ENCODE measurements at regions not wholly inside any gene's neighbourhood (a gene's known extent, or its start where the extent isn't known, plus 50 kb on each side); places are given as distances from the start of the nearest gene placed in this dataset.

DNA sequence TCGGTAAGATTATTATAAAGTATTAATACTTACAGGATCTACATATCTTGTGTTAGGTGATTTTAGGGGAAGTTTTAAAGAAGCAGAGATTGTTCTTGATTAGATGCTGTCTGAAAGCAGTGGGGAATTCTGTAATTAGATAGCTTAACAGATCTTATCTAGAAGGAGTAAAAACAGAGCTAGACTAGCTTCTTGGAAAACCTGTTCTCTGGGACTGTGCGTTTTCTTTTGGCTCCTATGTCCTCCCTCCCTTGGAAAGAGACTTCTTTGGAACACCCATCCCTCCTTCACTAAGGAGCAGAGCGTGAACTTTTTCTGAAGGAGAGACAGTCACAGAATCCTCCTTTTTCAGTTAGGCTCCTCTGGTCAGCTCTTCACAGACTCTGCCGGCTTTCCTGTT is 83.5 kb upstream of the ZNF184 start:
- TF ChIP-seq POLR2AphosphoS5 (IDR thresholded peaks at IDR 0.05; ENCODE audit: low read depth, low read length) (no peak), REST (IDR thresholded peaks at IDR 0.05; ENCODE audit: insufficient read depth in 1 of 2, low read depth in 2 of 2, low read length in 2 of 2) (no peak), SIN3A (IDR thresholded peaks at IDR 0.05; ENCODE audit: borderline replicate concordance, insufficient read depth, low read length) (no peak), TAF1 (IDR thresholded peaks at IDR 0.05; ENCODE audit: borderline replicate concordance, insufficient read depth, low read length) (no peak)
